ENCODE measurements at regions not wholly inside any gene's neighbourhood (a gene's known extent, or its start where the extent isn't known, plus 50 kb on each side); places are given as distances from the start of the nearest gene placed in this dataset.
"Not testable (repeated sequence)": the region's sequence is repeated elsewhere in the genome, so short reads cannot be mapped to it uniquely, and the experiment has no call there.

DNA sequence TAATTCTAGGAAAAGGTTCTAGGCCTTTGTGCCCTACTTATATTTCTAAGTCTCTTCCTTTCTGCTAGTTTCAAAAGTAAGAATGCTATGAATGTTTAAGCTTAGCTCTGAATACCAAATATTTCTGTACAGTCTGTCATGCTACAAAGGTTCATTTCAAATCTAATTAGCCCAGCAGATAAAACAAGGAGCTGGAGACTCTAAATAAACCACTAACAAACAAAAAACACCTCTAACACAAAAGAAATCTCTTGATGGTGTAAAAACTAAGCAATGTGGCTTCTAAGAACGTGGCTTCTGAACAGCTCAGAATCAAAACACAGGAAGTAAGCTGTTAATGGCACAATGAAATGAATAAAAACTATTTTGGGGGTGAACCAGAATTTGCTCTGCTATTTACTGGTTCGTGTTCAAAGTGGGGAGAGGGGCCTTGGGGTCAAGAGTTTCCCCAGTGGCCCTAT lies 198.3 kb downstream of the BCAS1 start:
- DNase-seq = no peak

DNA sequence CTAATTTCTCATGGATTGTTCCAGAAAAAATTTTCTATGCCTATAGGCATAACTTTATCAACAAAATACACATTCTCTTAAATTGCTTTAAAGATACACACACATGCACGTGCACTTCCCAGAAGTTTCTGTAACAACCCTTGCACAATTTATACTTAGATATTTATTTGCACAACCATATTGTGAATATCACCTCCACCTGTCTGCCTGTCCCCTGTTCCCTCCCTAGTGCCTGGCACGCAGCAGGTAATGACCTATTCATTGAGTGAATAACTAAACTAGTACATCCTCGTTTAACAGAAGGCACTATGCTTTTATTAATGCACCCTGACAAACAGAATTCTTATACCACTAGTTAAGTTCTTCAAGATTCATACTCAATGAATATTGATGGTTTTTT lies 198.9 kb downstream of the BCAS1 start:
- no peak for DNase-seq

DNA sequence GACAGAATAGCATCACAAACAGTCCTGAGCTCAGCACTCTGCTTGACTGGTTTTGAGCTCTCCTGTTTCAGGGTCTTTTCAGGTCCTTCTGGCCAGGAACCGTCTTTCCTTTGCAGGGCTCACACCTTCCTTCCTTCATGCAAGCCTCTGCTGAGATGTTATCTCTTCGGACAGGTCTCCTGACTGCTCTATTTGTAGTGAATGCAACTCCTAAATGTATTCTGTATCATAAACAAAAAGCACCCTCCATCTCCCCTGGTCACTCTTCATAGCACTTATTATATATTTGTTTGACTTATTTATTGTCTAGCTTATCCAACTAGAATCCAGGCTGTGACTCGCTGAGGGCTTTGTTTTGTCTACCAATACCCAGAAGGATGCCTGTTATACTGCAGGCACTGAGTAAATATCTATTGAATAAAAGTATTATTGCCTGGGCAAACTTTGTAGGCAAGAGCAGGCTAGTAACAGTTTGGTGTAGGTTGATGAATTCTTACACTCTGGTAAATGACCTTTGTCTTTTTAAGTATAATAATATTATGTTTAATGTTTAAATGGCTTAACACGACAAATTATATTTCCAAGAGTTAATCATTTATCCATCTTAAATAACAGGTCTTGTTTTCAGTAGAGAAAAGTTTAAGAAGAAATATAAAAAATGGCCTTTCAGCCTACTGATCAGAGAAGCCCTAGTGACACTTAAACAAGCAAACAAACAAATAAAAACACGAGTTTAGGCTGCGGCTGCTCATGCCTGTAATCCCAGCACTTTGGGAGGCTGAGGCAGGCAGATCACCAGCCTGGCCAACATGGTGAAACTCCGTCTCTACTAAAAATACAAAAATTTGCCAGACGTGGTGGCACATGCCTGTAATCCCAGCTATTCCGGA lies 199.7 kb downstream of the BCAS1 start:
- no peak for DNase-seq

DNA sequence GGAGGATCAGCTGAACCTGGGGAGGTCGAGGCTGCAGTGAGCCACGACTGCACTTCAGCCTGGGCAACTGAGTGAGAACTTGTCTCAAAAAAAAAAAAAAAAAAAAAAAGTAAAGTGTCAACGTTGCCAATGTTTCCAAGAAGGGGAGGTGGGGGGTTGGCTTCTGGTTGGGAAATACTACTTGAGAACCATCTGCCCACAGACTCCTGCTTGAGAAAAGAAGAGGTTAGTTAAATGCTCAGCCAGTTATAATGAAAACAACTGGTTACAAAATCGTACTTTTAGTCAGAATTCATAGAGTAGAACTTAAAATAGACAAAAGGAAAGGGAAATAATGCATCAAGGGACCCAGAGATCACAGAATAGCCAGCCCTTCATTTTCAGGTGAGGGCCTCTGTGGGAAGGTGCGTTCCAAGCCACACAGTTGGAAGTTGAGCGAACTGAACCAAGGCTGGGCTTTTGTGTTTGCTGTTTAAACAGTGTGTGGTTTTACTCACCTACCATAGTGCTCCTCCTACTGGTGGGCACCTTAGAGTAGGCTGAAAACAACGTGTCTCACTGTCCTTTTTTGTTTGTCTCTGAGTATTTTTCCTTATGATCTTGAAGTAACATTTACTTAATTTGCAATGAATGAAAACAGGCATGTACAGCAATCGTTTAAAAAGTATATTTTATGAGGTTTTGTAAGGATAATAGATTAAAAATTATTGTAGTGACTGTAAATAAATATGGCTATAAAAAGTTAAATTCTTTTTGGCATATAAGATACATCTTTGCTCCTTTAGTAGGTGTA lies 200.7 kb downstream of the BCAS1 start:
- DNase-seq = peak; percentile 64

DNA sequence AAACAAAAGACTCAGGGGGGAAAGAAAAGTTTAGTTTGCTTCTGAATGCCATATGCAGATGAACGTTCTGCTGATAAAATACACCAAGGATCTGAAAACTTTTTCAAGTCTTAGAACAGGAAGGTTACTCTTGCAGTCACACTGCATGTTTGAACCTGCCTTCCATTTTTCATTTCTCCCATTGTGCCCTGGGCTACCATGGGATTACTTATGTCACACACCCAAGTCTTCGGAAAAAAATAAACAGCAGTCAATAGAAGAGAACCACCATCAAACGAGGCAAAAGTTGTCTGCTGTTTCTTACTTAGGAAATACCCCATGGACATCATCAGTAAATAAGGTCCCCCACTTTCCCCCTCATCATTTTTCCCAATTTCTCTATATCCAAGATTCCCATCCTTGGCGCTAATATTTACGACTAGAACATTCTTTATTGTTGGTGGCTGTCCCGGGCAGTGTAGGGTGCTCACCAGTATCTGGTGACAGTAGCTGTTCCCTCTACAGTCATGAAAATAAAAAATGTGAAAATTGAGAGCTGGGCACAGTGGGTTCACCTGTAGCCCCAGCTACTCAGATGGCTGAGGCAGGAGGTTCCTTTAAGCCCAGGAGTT lies 202.5 kb downstream of the BCAS1 start:
- no peak for DNase-seq

DNA sequence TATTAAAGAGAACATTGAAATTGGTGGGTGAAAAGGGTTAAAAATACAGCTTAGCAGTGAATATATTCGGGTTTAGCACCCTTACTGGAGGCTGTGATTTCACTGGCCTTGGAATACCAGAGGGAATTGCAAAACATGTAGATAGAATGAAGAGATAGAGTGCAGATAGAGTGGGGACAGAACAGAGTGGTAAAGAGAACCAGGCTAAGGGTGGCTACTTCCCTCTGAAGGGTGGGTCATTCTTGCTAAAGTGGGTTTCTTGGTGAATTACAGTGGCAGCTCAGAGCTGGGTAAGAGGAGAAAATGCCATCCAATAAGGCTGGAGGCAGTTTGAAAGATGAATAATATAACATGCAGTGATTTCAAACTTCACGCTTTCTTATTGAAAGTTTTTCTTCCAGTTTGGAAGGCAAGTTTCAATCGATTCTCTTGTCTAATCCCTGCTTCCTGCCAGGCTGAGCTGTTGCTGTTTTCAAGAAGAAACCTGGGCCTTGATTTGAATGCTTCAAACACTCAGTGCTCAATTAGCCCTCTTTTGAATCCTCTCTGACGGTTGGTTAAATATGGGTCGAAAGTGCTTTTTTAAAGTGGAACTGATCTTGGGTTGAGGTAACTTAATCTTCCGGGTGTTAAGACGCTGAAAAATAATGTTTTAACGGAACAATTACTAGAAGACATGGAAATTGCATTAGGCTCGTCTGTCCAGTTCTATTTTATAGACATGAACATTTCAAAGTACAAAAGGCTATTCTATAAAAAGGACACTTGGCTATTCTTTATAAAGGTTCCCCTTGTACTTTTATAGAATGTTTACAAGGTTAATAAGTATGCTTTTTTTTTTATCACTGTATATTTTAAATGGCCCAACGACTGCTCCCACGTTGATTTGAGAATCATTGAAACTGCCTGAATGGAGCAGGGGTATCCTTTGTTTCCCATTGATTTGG lies 203.3 kb downstream of the BCAS1 start:
- DNase-seq = no peak

DNA sequence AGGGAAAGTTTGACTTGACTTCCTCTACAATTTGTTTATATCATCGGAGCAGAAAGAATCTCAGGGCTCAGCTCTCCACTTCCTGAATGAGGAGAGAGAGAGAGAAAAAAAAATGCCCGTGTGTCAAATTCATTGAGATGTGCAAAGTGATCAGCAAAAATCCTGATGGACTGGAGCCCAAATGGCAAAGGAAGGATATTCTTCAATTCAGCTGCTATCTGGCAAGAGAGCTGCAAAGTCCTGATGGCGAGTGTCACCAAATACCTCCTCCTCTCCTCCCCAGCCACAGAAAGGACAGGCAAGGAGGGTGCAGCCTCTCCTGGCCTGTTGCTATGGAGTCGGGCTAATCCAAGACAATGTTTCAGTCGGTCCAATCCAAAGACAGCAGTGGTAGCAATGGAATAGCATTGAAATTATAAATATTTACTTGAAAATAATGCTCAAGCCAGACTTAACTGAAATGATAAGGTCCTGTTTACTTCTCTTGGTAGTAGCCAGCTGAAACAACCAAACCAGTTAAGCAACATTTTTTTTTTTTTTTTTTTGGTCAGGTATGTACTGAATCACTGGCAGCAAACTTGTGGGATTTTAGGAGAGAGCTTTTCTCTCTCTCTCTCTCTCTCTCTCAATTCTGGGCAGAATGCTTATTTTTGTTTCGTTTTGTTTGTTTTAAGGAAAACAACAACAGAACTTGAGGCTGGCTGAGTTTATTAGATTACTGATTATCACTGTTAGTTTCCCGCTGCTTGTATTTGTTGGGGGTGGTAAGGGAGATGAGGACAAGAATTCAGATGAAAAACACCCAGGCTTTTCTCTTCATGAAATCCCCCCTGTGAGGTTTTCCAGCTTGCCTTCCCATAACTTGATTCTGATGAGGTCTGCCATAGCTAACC lies 204.2 kb downstream of the BCAS1 start:
- DNase-seq = no peak

DNA sequence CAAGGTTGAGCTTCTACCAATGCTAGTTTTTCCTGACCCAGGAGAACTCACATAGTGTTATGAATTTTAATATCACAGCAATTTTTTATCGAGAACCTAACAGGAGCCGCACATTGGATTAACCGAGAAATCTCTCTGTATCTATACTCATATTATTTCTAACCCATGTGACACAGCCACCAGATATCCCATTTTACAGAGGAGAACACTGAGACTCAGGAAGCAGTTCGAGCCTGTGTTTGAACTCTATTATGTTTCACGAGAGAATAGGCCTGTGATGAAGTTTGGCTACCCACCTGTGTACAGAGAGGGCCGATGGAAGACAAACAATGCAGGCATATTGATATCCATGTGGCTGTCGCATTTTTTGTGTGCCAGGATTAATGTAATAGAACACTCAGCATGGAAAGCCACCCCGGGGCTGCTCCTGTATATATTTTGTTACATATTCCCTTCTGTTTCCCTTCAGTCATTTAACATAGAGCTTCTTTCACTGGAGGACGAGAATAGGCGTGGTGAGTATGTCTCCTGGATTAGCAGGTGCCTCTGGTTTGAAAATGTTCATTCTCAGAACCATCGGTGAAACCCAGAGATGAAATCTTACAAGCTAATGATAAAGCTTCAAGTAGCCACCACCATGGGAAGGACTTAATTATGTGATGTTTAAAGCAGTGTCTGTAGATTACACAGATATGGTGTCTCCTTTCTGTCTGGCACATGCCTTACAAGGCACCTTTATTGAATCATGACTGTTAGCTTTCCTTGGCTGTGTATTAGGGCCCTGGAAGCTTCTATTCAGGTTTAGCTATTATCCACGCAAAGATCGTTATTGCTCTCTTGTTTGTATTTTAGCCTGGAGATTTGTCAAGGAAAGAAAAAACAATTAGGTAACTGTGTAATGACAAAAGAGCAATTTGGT lies 205.4 kb downstream of the BCAS1 start:
- DNase-seq = not testable (repeated sequence)

DNA sequence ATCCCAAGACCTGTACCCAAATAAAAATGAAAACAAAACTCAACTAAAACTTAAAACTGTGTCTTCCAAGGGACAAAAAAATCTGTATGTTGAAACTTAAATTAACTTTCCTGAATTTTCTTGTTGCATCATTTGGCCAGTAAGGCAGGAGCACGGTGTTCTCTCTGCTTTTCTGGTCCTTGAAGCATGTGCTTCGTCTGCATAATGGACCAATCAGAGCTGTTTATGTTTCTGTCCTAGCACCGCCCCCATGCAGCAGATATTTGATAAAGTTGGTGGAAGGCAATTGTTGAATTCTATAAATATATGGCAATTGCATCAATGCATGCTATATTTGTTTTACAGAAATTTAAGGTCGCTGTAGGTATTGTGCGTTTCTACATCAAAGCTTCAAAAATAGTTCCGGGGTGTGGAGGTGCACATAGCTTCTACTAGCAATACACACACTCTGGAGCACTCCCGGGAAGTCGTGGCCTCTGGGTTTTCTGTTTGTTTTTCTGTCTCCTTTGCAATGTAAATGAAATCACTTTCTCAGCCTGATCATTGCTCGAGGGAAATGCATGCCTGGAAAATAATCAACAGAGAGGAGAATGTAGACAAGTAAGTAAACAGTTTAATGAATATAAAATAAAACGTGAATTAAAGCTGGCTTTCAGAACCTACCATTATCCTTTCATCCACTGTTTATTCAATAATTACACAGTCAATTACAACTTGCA lies 206.3 kb downstream of the BCAS1 start:
- DNase-seq = not testable (repeated sequence)

DNA sequence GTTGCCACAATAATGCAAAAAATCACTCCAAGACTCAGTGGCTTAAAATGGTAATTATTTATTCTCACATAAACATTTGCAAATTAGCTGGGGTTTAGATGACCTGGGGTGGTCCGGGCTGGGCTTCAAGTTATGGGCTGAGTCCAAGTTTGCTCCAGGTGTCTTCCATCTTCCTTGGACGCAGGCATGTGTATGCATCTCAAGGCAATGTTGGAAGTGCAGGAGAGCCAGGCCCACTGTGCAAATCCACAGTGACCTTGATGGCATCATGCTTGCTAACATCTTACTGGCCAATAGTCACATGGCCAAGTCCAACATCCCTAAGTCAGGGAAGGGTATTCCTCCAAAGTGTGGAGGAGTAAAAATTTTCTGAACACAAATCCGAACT lies 206.9 kb downstream of the BCAS1 start:
- DNase-seq = not testable (repeated sequence)

DNA sequence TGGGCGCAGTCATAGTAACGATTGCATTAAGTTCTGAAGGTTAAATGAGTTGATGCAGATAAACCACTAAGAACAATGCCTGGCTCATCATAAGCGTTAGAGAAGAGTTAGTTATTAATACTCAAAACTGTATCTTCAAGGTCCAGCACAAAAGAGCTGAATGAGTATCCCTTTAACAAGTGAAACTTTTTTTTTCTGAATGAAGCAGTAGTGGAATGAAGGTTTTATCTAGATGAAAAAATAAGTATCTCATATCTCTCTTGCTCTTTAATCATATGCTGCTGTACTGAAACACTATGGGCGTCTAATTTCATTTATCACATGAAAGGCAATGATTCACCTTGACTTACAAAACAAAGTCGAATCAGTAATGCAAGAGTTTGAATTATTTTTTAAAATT lies 207.4 kb downstream of the BCAS1 start:
- not testable (repeated sequence) for DNase-seq

DNA sequence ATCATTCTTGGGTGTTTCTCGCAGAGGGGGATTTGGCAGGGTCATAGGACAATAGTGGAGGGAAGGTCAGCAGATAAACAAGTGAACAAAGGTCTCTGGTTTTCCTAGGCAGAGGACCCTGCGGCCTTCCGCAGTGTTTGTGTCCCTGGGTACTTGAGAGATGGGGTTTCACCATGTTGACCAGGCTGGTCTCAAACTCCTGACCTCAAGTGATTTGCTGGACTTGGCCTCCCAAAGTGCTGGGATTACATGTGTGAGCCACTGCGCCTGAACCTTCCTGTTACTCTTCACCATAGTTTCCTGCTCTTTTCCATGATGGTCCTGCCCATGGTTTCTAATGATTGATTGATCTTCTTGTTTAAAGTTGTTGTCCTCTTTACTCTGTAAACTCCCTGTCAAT lies 207.9 kb downstream of the BCAS1 start:
- not testable (repeated sequence) for DNase-seq

DNA sequence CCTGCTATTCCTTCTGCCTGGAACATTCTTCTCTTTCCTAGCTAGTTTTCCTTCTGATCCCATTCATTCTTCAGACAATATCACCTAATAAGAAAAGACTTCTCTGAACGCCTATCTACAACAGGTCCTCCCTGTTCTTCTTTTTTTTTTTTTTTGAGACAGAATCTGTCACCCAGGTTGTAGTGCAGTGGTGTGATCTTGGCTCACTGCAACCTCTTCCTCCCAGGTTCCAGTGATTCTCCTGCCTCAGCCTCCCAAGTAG lies 208.3 kb downstream of the BCAS1 start:
- not testable (repeated sequence) for DNase-seq

DNA sequence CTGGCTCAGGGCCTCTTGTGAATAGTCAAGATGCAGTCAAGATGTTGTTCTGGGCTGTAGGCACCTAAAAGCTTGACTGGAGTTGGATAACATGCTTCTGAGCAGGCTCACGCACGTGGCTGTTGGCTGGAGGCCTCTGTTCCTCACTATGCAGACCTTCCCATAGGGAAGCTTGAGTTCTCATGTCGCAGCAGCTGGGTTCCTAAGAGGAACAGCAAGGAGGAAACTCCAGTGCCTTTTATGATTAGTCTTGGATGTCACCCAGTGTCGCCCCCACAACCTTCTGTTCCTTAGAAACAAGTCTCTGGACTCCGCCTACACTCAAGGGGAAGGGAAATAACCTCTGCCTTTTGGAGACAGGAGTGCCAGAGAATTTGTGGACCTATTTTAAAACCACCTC lies 210.7 kb downstream of the BCAS1 start:
- no peak for DNase-seq

DNA sequence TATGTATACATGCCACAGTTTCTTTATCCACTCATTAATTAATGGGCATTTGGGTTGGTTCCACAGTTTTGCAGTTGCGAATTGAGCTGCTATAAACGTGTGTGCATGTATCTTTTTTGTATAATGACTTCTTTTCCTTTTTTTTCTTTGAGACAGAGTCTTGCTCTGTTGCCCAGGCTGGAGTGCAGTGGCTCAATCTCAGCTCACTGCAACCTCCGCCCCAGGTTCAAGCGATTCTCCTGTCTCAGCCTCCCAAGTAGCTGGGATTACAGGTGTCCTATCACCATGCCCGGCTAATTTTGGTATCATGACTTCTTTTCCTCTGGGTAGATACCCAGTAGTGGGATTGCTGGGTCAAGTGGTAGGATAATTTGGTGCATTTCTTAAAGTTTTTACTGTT lies 211.4 kb downstream of the BCAS1 start:
- not testable (repeated sequence) for DNase-seq

DNA sequence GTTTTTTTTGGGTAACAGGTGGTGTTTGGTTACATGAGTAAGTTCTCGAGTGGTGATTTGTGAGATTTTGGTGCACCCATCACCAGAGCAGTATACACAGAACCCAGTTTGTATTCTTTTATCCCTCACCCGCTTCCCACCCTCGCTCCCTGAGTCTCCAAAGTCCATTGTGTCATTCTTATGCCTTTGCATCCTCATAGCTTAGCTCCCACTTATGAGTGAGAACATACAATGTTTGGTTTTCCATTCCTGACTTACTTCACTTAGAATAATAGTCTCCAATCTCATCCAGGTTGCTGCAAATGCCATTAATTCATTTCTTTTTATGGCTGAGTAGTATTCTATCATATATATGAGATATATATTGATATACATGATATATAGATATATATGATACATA lies 211.9 kb downstream of the BCAS1 start:
- not testable (repeated sequence) for DNase-seq

DNA sequence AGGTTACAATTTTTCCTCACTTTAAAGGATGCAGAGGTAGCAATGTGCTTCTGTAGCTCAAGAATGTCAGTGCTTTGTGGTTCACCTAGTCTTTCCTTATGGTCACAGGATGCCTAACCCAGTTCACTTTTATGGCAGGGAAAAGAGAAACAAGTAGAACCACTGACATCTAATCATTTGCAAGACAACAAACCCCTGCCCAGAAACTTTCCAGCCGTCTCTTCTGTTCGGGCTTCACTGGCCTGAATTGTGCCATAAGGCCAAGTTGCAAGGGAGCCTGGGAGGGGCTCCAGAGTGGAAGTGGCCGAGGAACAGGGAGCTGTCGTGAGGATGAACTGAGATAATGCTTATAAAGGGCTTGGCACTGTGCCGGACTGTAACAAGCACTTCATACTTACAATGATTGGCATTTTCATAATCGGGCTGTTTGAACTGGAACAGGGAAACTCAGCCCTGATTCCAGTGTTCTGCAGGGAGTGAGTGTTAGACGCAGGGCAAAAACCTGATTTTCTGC lies 212.6 kb downstream of the BCAS1 start:
- no peak for DNase-seq

DNA sequence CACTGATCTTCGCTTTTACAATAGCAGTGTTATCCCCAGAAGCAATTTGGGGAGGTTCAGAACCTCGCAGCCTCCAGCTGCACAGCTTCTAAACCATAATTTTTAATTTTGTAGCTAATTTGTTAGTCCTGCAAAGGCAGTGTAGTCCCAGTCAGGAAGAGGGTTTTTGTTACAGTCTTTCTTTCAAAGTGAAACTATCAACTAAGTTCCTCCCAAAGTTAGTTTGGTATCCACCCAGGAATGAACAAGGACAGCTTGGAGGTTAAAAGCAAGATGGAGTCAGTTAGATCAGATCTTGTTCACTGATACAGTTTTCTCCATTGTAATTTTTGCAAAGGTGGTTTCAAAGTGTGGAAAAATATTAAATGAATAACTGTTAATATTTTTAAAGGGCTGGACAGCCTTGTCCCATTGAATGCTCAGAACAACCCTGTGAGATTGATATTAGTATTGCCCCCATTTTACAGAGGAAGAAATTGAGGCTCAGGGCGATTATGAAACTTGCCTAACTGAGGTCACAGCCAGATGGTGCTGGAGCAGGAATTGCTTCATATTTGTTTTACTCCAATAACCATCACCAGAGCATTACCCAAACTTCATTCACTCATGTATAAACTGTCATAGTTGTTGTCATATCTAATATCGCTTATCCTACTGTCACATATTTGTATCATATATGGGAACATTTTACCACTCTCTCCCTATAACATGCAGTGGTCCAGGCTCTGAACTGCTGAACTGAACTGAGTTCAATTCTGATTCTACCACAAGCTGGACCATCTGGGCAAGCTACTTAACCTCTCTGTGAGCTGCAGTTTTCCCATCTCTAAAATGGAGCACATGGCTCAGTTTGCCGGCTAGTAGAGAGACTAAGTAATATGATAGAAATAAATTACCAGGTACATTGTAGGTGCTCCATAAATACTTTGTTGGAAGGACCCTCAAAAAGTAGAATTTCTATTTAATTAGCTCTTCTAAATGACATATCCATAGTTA lies 213.8 kb downstream of the BCAS1 start:
- no peak for DNase-seq

Data from activated CD4-positive, alpha-beta T cell treated with anti-CD3 and anti-CD28 coated beads, Interleukin-2, amount 50 U/mL, for 1 hour (primary cell).